K562 (cell line): ENCODE measurements at regions not wholly inside any gene's neighbourhood (a gene's known extent, or its start where the extent isn't known, plus 50 kb on each side); places are given as distances from the start of the nearest gene placed in this dataset.

Experiments
- DEAF1 ChIP-seq: fragments of 450-650 bp; formaldehyde crosslinking; IDR thresholded peaks from 2 replicates; pipeline ENCODE4 v1.4.0; 2020; ENCODE audit warnings: mild to moderate bottlenecking, moderate library complexity
- E2F1 ChIP-seq: sonication (generic); formaldehyde crosslinking; IDR thresholded peaks from 2 replicates; pipeline ENCODE4 v1.8.1; 2023; ENCODE audit warnings: mild to moderate bottlenecking, missing genetic modification reagents, moderate library complexity
- FOXJ3 ChIP-seq: sonication (generic); formaldehyde crosslinking; IDR thresholded peaks from 2 replicates; pipeline ENCODE4 v1.4.0; 2020; ENCODE audit warnings: mild to moderate bottlenecking, missing genetic modification reagents
- HDAC6 ChIP-seq: IDR thresholded peaks from 2 replicates; pipeline ENCODE4 v1.6.1; 2012; ENCODE audit warnings: low read depth, mild to moderate bottlenecking, control low read depth, inconsistent platforms, low read length, moderate library complexity
- HMGXB4 ChIP-seq: sonication (generic); formaldehyde crosslinking; IDR thresholded peaks from 2 replicates; pipeline ENCODE4 v1.8.1; 2023; ENCODE audit warnings: mild to moderate bottlenecking, missing genetic modification reagents
- MGA ChIP-seq: fragments of 450-650 bp; IDR thresholded peaks from 2 replicates; pipeline ENCODE4 v1.6.1; 2016; ENCODE audit warnings: mild to moderate bottlenecking, moderate library complexity
- POLR2AphosphoS5 ChIP-seq: IDR thresholded peaks from 2 replicates; pipeline ENCODE4 v1.6.1; 2011; ENCODE audit warnings: mild to moderate bottlenecking, low read depth, low read length, moderate library complexity; ENCODE audit not compliant: control insufficient read depth, insufficient read depth
- PRPF4 ChIP-seq: fragments of 200-400 bp; formaldehyde crosslinking; IDR thresholded peaks from one replicate; pipeline ENCODE4 v1.6.1; 2017; ENCODE audit warnings: low read length, low read depth, mild to moderate bottlenecking; ENCODE audit not compliant: insufficient read depth, poor library complexity, severe bottlenecking
- RBBP5 ChIP-seq: fragments of 200-600 bp; sonication (generic); IDR thresholded peaks from 2 replicates; pipeline ENCODE4 v1.6.1; 2012; ENCODE audit warnings: borderline replicate concordance, mild to moderate bottlenecking, low read length, control low read depth, inconsistent platforms; ENCODE audit not compliant: insufficient read depth, poor library complexity, severe bottlenecking
- ZNF184 ChIP-seq: sonication (generic); formaldehyde crosslinking; IDR thresholded peaks from 2 replicates; pipeline ENCODE4 v1.5.0; 2020; ENCODE audit warnings: missing genetic modification reagents

- peak; percentile 59; the same call in 1 of the 2 replicates for TF ChIP-seq MGA
- no peak for TF ChIP-seq POLR2AphosphoS5
- no peak for TF ChIP-seq FOXJ3
- TF ChIP-seq DEAF1 (CRISPR knock-in tag) = no peak
- peak; percentile 14 for TF ChIP-seq RBBP5
- TF ChIP-seq HDAC6 = peak; percentile 63
- TF ChIP-seq HMGXB4 (CRISPR knock-in tag) = no peak
- no peak for TF ChIP-seq E2F1 (CRISPR knock-in tag)
- TF ChIP-seq ZNF184 (CRISPR knock-in tag) = no peak
- TF ChIP-seq PRPF4 = no peak
Measured at GRCh38 chr15:62391641-62392262, 226.7 kb upstream of the C2CD4B start (continued).
